SK-N-SH (cell line): ENCODE measurements at regions not wholly inside any gene's neighbourhood (a gene's known extent, or its start where the extent isn't known, plus 50 kb on each side); places are given as distances from the start of the nearest gene placed in this dataset.

Experiments
- CTCF ChIA-PET: fragments of 300-600, 350-600 bp; formaldehyde crosslinking; extraction: SDS; loops from one replicate; lab custom pipeline; 2021; lab: Yijun Ruan, JAX
- POLR2A ChIA-PET: fragments of 350-600 bp; sonication (Branson Sonifier 250); formaldehyde crosslinking; extraction: SDS; loops from one replicate; lab custom pipeline; 2020; ENCODE audit warnings: antibody characterized with exemption, inconsistent platforms; lab: Yijun Ruan, JAX
- DNase-seq: peaks from one replicate; pipeline ENCODE4 v3.0.0; 2012
- H2AFZ ChIP-seq: fragments of 200-600 bp; sonication (generic); 2 replicates; pipeline ENCODE4 v1.8.1; 2016; ENCODE audit warnings: antibody characterized with exemption, mild to moderate bottlenecking, low read depth
- H3F3A ChIP-seq: fragments of 200-600 bp; sonication (generic); replicated peaks from 2 replicates; pipeline ENCODE3; 2016; ENCODE audit warnings: antibody characterized with exemption, mild to moderate bottlenecking; ENCODE audit not compliant: insufficient read depth
- H3K27ac ChIP-seq, 2 experiments: fragments of 200-500 bp in 1 of 2; fragments of 200-600 bp in 1 of 2; sonication (Bioruptor generic) in 1 of 2; sonication (generic), shearing (Covaris generic) in 1 of 2; 2 replicates each; pipeline versions ENCODE4 v1.5.1 to v1.6.1; 2014 to 2016; ENCODE audit warnings: low read depth in 2 of 2, inconsistent platforms in 1 of 2, low read length in 1 of 2, mild to moderate bottlenecking in 1 of 2, mixed read lengths in 1 of 2
- H3K27me3 ChIP-seq: fragments of 200-600 bp; sonication (generic), shearing (Covaris generic); 2 replicates; pipeline ENCODE4 v1.6.1; 2016; ENCODE audit warnings: mixed run types; ENCODE audit not compliant: insufficient read depth
- H3K36me3 ChIP-seq, 2 experiments: fragments of 200-500 bp in 1 of 2; fragments of 200-600 bp in 1 of 2; sonication (Bioruptor generic) in 1 of 2; sonication (generic) in 1 of 2; replicated peaks in 1 of 2; 2 replicates each; pipeline versions ENCODE3 to v1.5.1; 2014 to 2016; ENCODE audit warnings: low read length in 1 of 2, mild to moderate bottlenecking in 1 of 2; ENCODE audit not compliant: insufficient read depth in 2 of 2, control insufficient read depth in 1 of 2
- H3K4me1 ChIP-seq, 2 experiments: fragments of 200-500 bp in 1 of 2; fragments of 200-600 bp in 1 of 2; sonication (Bioruptor generic) in 1 of 2; sonication (generic), shearing (Covaris generic) in 1 of 2; 2 replicates each; pipeline versions ENCODE4 v1.5.1 to v1.6.1; 2014 to 2016; ENCODE audit warnings: low read depth in 1 of 2, low read length in 1 of 2, mixed run types in 1 of 2; ENCODE audit not compliant: insufficient read depth in 2 of 2, control insufficient read depth in 1 of 2
- H3K4me2 ChIP-seq: fragments of 200-600 bp; sonication (generic), shearing (Covaris generic); 2 replicates; pipeline ENCODE4 v1.6.1; 2017; ENCODE audit warnings: mixed run types
- H3K4me3 ChIP-seq, 2 experiments: fragments of 200-500 bp in 1 of 2; fragments of 200-600 bp in 1 of 2; sonication (Bioruptor generic) in 1 of 2; sonication (generic), shearing (Covaris generic) in 1 of 2; 2 replicates each; pipeline versions ENCODE4 v1.5.1 to v1.8.1; 2014 to 2016; ENCODE audit warnings: low read depth in 2 of 2, inconsistent platforms in 1 of 2, low read length in 1 of 2, mild to moderate bottlenecking in 1 of 2, mixed read lengths in 1 of 2, moderate library complexity in 1 of 2
- H3K79me2 ChIP-seq: fragments of 200-600 bp; sonication (generic); 2 replicates; pipeline ENCODE4 v1.8.1; 2017; ENCODE audit warnings: mild to moderate bottlenecking; ENCODE audit not compliant: insufficient read depth
- H3K9ac ChIP-seq: fragments of 200-600 bp; sonication (generic); 2 replicates; pipeline ENCODE4 v1.6.1; 2017; ENCODE audit warnings: mixed run types
- H3K9me2 ChIP-seq: fragments of 200-600 bp; sonication (generic); 2 replicates; pipeline ENCODE4 v1.6.1; 2017; ENCODE audit warnings: mixed run types
- H3K9me3 ChIP-seq: fragments of 200-600 bp; sonication (generic); 2 replicates; pipeline ENCODE4 v1.6.1; 2017; ENCODE audit warnings: mixed run types, mild to moderate bottlenecking, moderate library complexity
- H4K20me1 ChIP-seq: fragments of 200-600 bp; sonication (generic); 2 replicates; pipeline ENCODE4 v1.6.1; 2017; ENCODE audit warnings: mild to moderate bottlenecking, mixed run types; ENCODE audit not compliant: insufficient read depth
- CHD2 ChIP-seq: fragments of 150-350 bp; IDR thresholded peaks from 2 replicates; pipeline ENCODE4 v1.6.1; 2018; ENCODE audit warnings: low read length; ENCODE audit not compliant: partially characterized antibody
- EP300 ChIP-seq, 2 experiments: IDR thresholded peaks; 2 replicates each; pipeline versions ENCODE4 v1.4.0 to v1.6.1; 2012; ENCODE audit warnings: borderline replicate concordance in 1 of 2, low read depth in 1 of 2, low read length in 1 of 2
- FOXM1 ChIP-seq: IDR thresholded peaks from 2 replicates; pipeline ENCODE4 v1.4.0; 2012; ENCODE audit warnings: low read depth, mild to moderate bottlenecking
- MEF2A ChIP-seq: IDR thresholded peaks from 2 replicates; pipeline ENCODE4 v1.4.0; 2012; ENCODE audit warnings: low read depth, borderline replicate concordance
- MXI1 ChIP-seq: IDR thresholded peaks from 2 replicates; pipeline ENCODE4 v1.6.1; 2012; ENCODE audit warnings: mild to moderate bottlenecking, low read depth, low read length, improper control_type of control experiment
- NRF1 ChIP-seq: IDR thresholded peaks from 2 replicates; pipeline ENCODE4 v1.6.1; 2012; ENCODE audit warnings: low read depth, mild to moderate bottlenecking, low read length
- RAD21 ChIP-seq: IDR thresholded peaks from 2 replicates; pipeline ENCODE4 v1.6.1; 2012; ENCODE audit warnings: mild to moderate bottlenecking, low read length
- RCOR1 ChIP-seq: fragments of 150-350 bp; IDR thresholded peaks from 2 replicates; pipeline ENCODE4 v1.6.1; 2017; ENCODE audit warnings: antibody characterized with exemption, low read length
- RXRA ChIP-seq: IDR thresholded peaks from 2 replicates; pipeline ENCODE4 v1.4.0; 2012; ENCODE audit warnings: low read depth, mild to moderate bottlenecking, borderline replicate concordance
- SIN3A ChIP-seq: IDR thresholded peaks from 2 replicates; pipeline ENCODE4 v1.6.1; 2012; ENCODE audit warnings: low read depth, mild to moderate bottlenecking, low read length, moderate library complexity, borderline replicate concordance
- SMC3 ChIP-seq: IDR thresholded peaks from 2 replicates; pipeline ENCODE4 v1.6.1; 2012; ENCODE audit warnings: low read depth, low read length, improper control_type of control experiment
- TAF1 ChIP-seq: IDR thresholded peaks from 2 replicates; pipeline ENCODE4 v1.6.1; 2012; ENCODE audit warnings: low read depth, mild to moderate bottlenecking, low read length, moderate library complexity, borderline replicate concordance
- TCF12 ChIP-seq: IDR thresholded peaks from 2 replicates; pipeline ENCODE4 v1.4.0; 2012
- TEAD4 ChIP-seq: IDR thresholded peaks from 2 replicates; pipeline ENCODE4 v1.4.0; 2012; ENCODE audit warnings: mild to moderate bottlenecking, borderline replicate concordance; ENCODE audit not compliant: insufficient read depth
- WGBS: methylation state at CpG from one replicate; pipeline ENCODE4 v1.1.6; 2017; ENCODE audit warnings: low lambda C conversion rate; 5-methylcytosine and 5-hydroxymethylcytosine counted together
- TF ChIP-seq, protein P1 (sequence below): fragments of 150-350 bp; IDR thresholded peaks from 2 replicates; pipeline ENCODE4 v1.6.1; 2016; ENCODE audit warnings: mild to moderate bottlenecking, low read depth, low read length
- TF ChIP-seq, protein P2 (sequence below): IDR thresholded peaks from 2 replicates; pipeline ENCODE4 v1.6.1; 2012; ENCODE audit warnings: mild to moderate bottlenecking, low read depth, low read length, moderate library complexity
- TF ChIP-seq, protein P3 (sequence below): IDR thresholded peaks from 2 replicates; pipeline ENCODE4 v1.4.0; 2012; ENCODE audit warnings: low read depth
- TF ChIP-seq, protein P4 (sequence below): fragments of 150-350 bp; IDR thresholded peaks from 2 replicates; pipeline ENCODE4 v1.6.1; 2017; ENCODE audit warnings: antibody characterized with exemption, low read length, low read depth, borderline replicate concordance
- TF ChIP-seq, protein P5 (sequence below): IDR thresholded peaks from 2 replicates; pipeline ENCODE4 v1.4.0; 2012; ENCODE audit warnings: low read depth, borderline replicate concordance

DNA sequence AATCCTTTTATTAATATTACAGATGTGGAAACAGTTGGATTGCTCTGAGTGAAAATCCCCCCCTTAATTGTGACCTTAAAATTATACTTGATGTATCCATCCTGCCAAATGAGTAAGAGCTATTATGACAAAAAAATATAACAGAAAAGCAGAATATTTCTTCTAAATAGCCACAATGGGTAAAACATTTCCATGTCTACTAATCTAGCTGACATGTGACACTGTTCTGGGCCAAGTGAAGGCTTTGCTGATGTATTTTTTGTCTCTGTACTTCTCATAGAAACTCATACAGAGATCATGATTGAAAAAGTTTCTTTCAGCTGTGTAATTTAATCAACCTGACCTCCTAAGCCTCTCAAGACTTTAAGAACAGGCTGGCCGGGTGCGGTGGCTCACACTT is 569.1 kb upstream of the ZFP42 start:
- H3K79me2 ChIP-seq: no peaks in the 10 kb centered on the region
- H3K9ac ChIP-seq: no peak overlapping the region
- ChIA-PET POLR2A (no interaction called here), CTCF (no interaction called here)
- no peaks in the 10 kb centered on the region for H3F3A ChIP-seq
- H4K20me1 ChIP-seq: no peaks in the 10 kb centered on the region
- WGBS: 31% methylated on average over 2 of the region's 2 CpGs
- no peaks in the 10 kb centered on the region; a peak in 1 of 4 replicates for H3K4me1 ChIP-seq
- no peak overlapping the region for H2AFZ ChIP-seq
- no peak overlapping the region for H3K4me2 ChIP-seq
- H3K9me2 ChIP-seq: no peaks in the 10 kb centered on the region
- no peak for DNase-seq
- H3K4me3 ChIP-seq: no peak overlapping the region
- no peaks in the 10 kb centered on the region for H3K9me3 ChIP-seq
- H3K27me3 ChIP-seq: no peaks in the 10 kb centered on the region; the same call in 1 of the 2 replicates
- TF ChIP-seq, protein P1, sequence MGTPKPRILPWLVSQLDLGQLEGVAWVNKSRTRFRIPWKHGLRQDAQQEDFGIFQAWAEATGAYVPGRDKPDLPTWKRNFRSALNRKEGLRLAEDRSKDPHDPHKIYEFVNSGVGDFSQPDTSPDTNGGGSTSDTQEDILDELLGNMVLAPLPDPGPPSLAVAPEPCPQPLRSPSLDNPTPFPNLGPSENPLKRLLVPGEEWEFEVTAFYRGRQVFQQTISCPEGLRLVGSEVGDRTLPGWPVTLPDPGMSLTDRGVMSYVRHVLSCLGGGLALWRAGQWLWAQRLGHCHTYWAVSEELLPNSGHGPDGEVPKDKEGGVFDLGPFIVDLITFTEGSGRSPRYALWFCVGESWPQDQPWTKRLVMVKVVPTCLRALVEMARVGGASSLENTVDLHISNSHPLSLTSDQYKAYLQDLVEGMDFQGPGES: no peak
- TF ChIP-seq SMC3 (no peak), MXI1 (no peak), SIN3A (no peak), RXRA (no peak), EP300 (IDR thresholded peaks at IDR 0.05; ENCODE audit: borderline replicate concordance in 1 of 2, low read depth in 1 of 2, low read length in 1 of 2) (no peak), NRF1 (no peak), TCF12 (no peak), MEF2A (no peak), TAF1 (no peak), TEAD4 (no peak), FOXM1 (no peak), RCOR1 (no peak), RAD21 (no peak), CHD2 (no peak)
- TF ChIP-seq, protein P2, sequence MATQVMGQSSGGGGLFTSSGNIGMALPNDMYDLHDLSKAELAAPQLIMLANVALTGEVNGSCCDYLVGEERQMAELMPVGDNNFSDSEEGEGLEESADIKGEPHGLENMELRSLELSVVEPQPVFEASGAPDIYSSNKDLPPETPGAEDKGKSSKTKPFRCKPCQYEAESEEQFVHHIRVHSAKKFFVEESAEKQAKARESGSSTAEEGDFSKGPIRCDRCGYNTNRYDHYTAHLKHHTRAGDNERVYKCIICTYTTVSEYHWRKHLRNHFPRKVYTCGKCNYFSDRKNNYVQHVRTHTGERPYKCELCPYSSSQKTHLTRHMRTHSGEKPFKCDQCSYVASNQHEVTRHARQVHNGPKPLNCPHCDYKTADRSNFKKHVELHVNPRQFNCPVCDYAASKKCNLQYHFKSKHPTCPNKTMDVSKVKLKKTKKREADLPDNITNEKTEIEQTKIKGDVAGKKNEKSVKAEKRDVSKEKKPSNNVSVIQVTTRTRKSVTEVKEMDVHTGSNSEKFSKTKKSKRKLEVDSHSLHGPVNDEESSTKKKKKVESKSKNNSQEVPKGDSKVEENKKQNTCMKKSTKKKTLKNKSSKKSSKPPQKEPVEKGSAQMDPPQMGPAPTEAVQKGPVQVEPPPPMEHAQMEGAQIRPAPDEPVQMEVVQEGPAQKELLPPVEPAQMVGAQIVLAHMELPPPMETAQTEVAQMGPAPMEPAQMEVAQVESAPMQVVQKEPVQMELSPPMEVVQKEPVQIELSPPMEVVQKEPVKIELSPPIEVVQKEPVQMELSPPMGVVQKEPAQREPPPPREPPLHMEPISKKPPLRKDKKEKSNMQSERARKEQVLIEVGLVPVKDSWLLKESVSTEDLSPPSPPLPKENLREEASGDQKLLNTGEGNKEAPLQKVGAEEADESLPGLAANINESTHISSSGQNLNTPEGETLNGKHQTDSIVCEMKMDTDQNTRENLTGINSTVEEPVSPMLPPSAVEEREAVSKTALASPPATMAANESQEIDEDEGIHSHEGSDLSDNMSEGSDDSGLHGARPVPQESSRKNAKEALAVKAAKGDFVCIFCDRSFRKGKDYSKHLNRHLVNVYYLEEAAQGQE: no peak
- TF ChIP-seq, protein P3, sequence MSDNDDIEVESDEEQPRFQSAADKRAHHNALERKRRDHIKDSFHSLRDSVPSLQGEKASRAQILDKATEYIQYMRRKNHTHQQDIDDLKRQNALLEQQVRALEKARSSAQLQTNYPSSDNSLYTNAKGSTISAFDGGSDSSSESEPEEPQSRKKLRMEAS: no peak
- TF ChIP-seq, protein P4, sequence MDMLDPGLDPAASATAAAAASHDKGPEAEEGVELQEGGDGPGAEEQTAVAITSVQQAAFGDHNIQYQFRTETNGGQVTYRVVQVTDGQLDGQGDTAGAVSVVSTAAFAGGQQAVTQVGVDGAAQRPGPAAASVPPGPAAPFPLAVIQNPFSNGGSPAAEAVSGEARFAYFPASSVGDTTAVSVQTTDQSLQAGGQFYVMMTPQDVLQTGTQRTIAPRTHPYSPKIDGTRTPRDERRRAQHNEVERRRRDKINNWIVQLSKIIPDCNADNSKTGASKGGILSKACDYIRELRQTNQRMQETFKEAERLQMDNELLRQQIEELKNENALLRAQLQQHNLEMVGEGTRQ: no peak
- TF ChIP-seq, protein P5, sequence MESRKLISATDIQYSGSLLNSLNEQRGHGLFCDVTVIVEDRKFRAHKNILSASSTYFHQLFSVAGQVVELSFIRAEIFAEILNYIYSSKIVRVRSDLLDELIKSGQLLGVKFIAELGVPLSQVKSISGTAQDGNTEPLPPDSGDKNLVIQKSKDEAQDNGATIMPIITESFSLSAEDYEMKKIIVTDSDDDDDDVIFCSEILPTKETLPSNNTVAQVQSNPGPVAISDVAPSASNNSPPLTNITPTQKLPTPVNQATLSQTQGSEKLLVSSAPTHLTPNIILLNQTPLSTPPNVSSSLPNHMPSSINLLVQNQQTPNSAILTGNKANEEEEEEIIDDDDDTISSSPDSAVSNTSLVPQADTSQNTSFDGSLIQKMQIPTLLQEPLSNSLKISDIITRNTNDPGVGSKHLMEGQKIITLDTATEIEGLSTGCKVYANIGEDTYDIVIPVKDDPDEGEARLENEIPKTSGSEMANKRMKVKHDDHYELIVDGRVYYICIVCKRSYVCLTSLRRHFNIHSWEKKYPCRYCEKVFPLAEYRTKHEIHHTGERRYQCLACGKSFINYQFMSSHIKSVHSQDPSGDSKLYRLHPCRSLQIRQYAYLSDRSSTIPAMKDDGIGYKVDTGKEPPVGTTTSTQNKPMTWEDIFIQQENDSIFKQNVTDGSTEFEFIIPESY: no peak
- H3K27ac ChIP-seq: no peak overlapping the region
- H3K36me3 ChIP-seq: no peaks in the 10 kb centered on the region
